Naive thymus-derived CD4-positive, alpha-beta T cell (primary cell): ENCODE measurements at regions not wholly inside any gene's neighbourhood (a gene's known extent, or its start where the extent isn't known, plus 50 kb on each side); places are given as distances from the start of the nearest gene placed in this dataset.

Experiments
- ATAC-seq: fragments of 150-1000 bp; cut with Tn5 transposase; 2 replicates; pipeline ENCODE4 v1.10.0; 2021; ENCODE audit warnings: mild to moderate bottlenecking, moderate library complexity
- CTCF ChIA-PET: fragments of 350-600 bp; sonication (Branson Sonifier 250); formaldehyde crosslinking; loops from one replicate; lab custom pipeline; 2021; ENCODE audit warnings: antibody characterized with exemption; lab: Charles Lee
- POLR2A ChIA-PET: fragments of 350-600 bp; sonication (Branson Sonifier 250); formaldehyde crosslinking; loops from one replicate; lab custom pipeline; 2021; ENCODE audit warnings: antibody characterized with exemption, inconsistent platforms; lab: Charles Lee
- DNase-seq, 9 donors: peaks; one replicate each; pipeline versions ENCODE4 v3.0.0 to v3.0.0-alpha.2; 2020 to 2022; ENCODE audit warnings: mixed read lengths in 1 of 9
- H3K27ac ChIP-seq: one replicate; pipeline ENCODE4 v1.7.0; 2013; ENCODE audit warnings: mild to moderate bottlenecking, low read depth, low read length, moderate library complexity
- H3K27me3 ChIP-seq, 2 donors: one replicate each; pipeline ENCODE4 v1.7.0; 2013; ENCODE audit warnings: low read length in 2 of 2, mild to moderate bottlenecking in 2 of 2, moderate library complexity in 2 of 2; ENCODE audit not compliant: control insufficient read depth in 2 of 2, insufficient read depth in 2 of 2
- H3K36me3 ChIP-seq, 3 experiments: 1 replicate in 2 of 3; 2 replicates in 1 of 3; pipeline ENCODE4 v1.7.0; 2013; ENCODE audit warnings: low read length in 3 of 3, mild to moderate bottlenecking in 3 of 3, moderate library complexity in 1 of 3; ENCODE audit not compliant: insufficient read depth in 3 of 3, control insufficient read depth in 2 of 3
- H3K4me1 ChIP-seq, 2 donors: one replicate each; pipeline ENCODE4 v1.7.0; 2013; ENCODE audit warnings: low read length in 2 of 2, mild to moderate bottlenecking in 2 of 2, moderate library complexity in 1 of 2; ENCODE audit not compliant: control insufficient read depth in 2 of 2, insufficient read depth in 2 of 2
- H3K4me3 ChIP-seq: 2 replicates; pipeline ENCODE4 v1.7.0; 2013; ENCODE audit warnings: mild to moderate bottlenecking, low read length
- H3K9me3 ChIP-seq, 3 experiments: 1 replicate in 2 of 3; 2 replicates in 1 of 3; pipeline ENCODE4 v1.7.0; 2013; ENCODE audit warnings: low read length in 3 of 3; ENCODE audit not compliant: control insufficient read depth in 2 of 3
- H3K27ac Mint-ChIP-seq, 9 donors: one replicate each; pipeline ENCODE4 v1.8.0; 2020 to 2022; ENCODE audit warnings: mixed read lengths in 9 of 9, mild to moderate bottlenecking in 8 of 9, moderate library complexity in 5 of 9, inconsistent platforms in 2 of 9
- H3K27me3 Mint-ChIP-seq, 5 donors: one replicate each; pipeline ENCODE4 v1.8.0; 2021 to 2022; ENCODE audit warnings: mixed read lengths in 5 of 5, mild to moderate bottlenecking in 1 of 5
- H3K36me3 Mint-ChIP-seq, 5 donors: one replicate each; pipeline ENCODE4 v1.8.0; 2020 to 2022; ENCODE audit warnings: mixed read lengths in 5 of 5, mild to moderate bottlenecking in 3 of 5, inconsistent platforms in 1 of 5
- H3K4me1 Mint-ChIP-seq, 7 donors: one replicate each; pipeline ENCODE4 v1.8.0; 2020 to 2022; ENCODE audit warnings: mixed read lengths in 7 of 7, mild to moderate bottlenecking in 3 of 7, inconsistent platforms in 1 of 7
- H3K4me3 Mint-ChIP-seq, 10 donors: one replicate each; pipeline ENCODE4 v1.8.0; 2020 to 2022; ENCODE audit warnings: mild to moderate bottlenecking in 10 of 10, mixed read lengths in 10 of 10, moderate library complexity in 6 of 10, inconsistent platforms in 2 of 10
- H3K9me3 Mint-ChIP-seq, 11 donors: one replicate each; pipeline ENCODE4 v1.8.0; 2020 to 2022; ENCODE audit warnings: mixed read lengths in 11 of 11, mild to moderate bottlenecking in 4 of 11, inconsistent platforms in 1 of 11, moderate library complexity in 1 of 11
- intact Hi-C, 2 donors: fragments of 100-400 bp; cut with micrococcal nuclease; formaldehyde crosslinking; loops; one replicate each; pipeline ENCODE4 v1.15.1; 2023

DNA sequence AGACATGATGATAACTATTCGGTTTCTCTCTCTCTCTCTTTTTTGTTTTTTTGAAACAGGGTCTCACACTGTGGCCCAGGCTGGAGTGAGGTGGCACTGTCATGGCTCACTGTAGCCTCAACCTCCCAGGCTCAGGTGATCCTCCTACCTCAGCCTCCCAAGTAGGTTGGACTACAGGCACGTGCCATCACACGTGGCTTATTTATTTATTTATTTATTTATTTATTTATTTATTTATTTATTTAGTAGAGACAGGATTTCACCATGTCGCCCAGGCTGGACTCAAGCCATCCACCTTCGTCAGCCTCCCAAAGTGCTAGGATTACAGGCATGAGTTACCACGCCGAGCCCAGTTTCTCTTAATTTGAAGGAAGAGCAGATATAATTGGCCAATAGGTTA is 427.9 kb upstream of the JAG1 start:
- POLR2A ChIA-PET, result no interaction called here
- Histone ChIP-seq H3K27me3 (no peaks in the 10 kb centered on the region), H3K27ac (no peak overlapping the region), H3K36me3 (no peaks in the 10 kb centered on the region), H3K9me3 (no peaks in the 10 kb centered on the region), H3K4me3 (no peak overlapping the region), H3K4me1 (no peaks in the 10 kb centered on the region)
- Mint-ChIP-seq H3K27me3 (no peaks in the 10 kb centered on the region), H3K27ac (no peak overlapping the region), H3K4me3 (no peak overlapping the region), H3K36me3 (peaks cover 0 to 3% (median 0%) of the 10 kb centered on the region in 5 donors), H3K4me1 (no peaks in the 10 kb centered on the region), H3K9me3 (peaks cover 1 to 16% (median 7%) of the 10 kb centered on the region in 11 donors)
- ATAC-seq (no peak), DNase-seq (no peak)
- intact Hi-C loops, result no loop called here
- CTCF ChIA-PET, result no interaction called here

DNA sequence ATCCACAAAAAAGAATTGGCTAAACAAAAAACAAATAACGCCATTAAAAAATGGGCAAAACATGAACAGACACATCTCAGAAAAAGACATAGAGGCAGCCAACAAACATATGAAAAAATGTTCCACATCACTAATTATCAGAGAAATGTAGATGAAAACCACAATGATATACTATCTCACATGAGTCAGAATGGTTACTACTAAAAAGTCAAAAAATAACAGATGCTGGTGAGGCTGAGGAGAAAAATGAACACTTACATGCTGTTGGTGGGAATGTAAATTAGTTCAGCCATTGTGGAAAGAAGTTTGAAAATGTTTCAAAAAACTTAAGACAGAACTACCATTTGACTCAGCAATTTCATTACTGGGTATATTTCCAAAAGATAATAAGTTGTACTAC is 430.1 kb upstream of the JAG1 start:
- Histone ChIP-seq H3K4me1 (no peaks in the 10 kb centered on the region), H3K27me3 (no peaks in the 10 kb centered on the region), H3K4me3 (no peak overlapping the region), H3K36me3 (no peaks in the 10 kb centered on the region), H3K9me3 (no peaks in the 10 kb centered on the region), H3K27ac (no peak overlapping the region)
- Mint-ChIP-seq H3K9me3 (peaks cover 1 to 16% (median 7%) of the 10 kb centered on the region in 11 donors), H3K36me3 (peaks cover 0 to 3% (median 0%) of the 10 kb centered on the region in 5 donors), H3K4me3 (no peak overlapping the region), H3K4me1 (no peaks in the 10 kb centered on the region), H3K27ac (no peak overlapping the region), H3K27me3 (no peaks in the 10 kb centered on the region)
- intact Hi-C loops, result no loop called here
- POLR2A ChIA-PET, result no interaction called here
- ATAC-seq, result no peak
- DNase-seq, result no peak
- CTCF ChIA-PET, result no interaction called here

DNA sequence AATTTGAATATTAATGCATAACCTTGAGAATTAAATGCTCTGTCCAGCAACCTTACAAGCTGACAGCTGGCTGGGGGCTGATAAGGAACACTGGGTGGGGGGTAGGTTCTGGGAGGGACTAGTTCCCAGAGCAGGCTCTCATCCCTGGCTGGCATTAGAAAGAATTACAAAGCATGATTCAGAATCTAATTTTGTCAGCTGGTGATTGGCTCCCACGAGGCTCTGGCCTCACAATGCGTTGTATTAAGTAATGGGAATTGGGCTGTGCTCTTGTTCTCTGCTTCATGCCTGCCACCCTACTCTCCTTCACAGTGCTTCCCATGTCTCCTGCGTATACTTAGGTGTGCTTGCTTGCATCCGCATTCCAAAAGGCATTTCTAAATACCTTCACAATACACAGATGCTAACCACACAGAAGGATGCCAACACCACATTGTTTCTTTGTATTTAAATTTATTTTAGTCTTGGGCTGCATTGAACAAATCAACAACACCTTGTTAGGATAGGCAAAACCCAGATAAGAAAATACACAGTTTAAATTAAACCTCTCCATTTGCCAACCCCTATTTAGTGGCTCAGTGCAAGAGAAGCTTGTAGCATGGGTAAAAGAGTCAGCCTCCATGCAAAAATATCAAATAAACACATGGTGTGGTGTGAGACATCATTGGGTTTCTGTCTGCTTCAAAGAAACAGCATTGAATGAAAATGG is 434.5 kb upstream of the JAG1 start:
- Histone ChIP-seq H3K9me3 (no peaks in the 10 kb centered on the region), H3K4me1 (no peaks in the 10 kb centered on the region), H3K27me3 (no peaks in the 10 kb centered on the region), H3K27ac (no peak overlapping the region), H3K36me3 (no peaks in the 10 kb centered on the region), H3K4me3 (no peak overlapping the region)
- no peaks in the 10 kb centered on the region for H3K27me3 Mint-ChIP-seq
- no peaks in the 10 kb centered on the region for H3K36me3 Mint-ChIP-seq
- no peaks in the 10 kb centered on the region for H3K4me1 Mint-ChIP-seq
- ChIA-PET POLR2A (no interaction called here), CTCF (no interaction called here)
- no peak for ATAC-seq
- no peak overlapping the region for H3K27ac Mint-ChIP-seq
- DNase-seq, result no peak
- H3K4me3 Mint-ChIP-seq, result no peak overlapping the region
- intact Hi-C loops, result no loop called here
- H3K9me3 Mint-ChIP-seq, result peaks cover 0 to 6% (median 1%) of the 10 kb centered on the region in 11 donors

DNA sequence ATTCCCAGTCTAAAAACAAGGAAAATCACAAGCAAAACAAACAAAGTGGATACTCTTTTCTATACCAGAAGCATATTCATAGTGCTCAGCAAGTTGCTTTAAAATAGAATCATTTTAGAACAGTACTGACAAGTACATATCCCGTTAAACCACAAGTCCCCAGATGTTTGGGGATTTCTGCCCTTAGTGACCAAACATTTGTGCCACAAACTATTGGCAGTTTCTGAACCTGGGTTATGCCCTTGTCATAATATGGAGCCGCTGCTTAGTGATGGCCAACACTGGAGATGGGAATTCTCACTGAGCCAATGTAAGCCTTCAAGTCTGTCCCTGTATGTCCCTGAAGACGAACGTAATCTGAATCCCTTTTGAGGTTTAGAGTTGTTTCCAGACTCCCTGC is 436.7 kb upstream of the JAG1 start:
- no peak for DNase-seq
- Mint-ChIP-seq H3K27me3 (no peaks in the 10 kb centered on the region), H3K36me3 (no peaks in the 10 kb centered on the region), H3K9me3 (peaks cover 0 to 8% (median 0%) of the 10 kb centered on the region in 11 donors), H3K27ac (no peak overlapping the region), H3K4me1 (no peaks in the 10 kb centered on the region), H3K4me3 (no peak overlapping the region)
- no peak overlapping the region for H3K27ac ChIP-seq
- no peaks in the 10 kb centered on the region for H3K9me3 ChIP-seq
- H3K4me1 ChIP-seq, result no peaks in the 10 kb centered on the region
- intact Hi-C loops, result no loop called here
- H3K27me3 ChIP-seq, result no peaks in the 10 kb centered on the region
- no peaks in the 10 kb centered on the region for H3K36me3 ChIP-seq
- POLR2A ChIA-PET, result no interaction called here
- CTCF ChIA-PET, result no interaction called here
- ATAC-seq, result no peak
- H3K4me3 ChIP-seq, result no peak overlapping the region

DNA sequence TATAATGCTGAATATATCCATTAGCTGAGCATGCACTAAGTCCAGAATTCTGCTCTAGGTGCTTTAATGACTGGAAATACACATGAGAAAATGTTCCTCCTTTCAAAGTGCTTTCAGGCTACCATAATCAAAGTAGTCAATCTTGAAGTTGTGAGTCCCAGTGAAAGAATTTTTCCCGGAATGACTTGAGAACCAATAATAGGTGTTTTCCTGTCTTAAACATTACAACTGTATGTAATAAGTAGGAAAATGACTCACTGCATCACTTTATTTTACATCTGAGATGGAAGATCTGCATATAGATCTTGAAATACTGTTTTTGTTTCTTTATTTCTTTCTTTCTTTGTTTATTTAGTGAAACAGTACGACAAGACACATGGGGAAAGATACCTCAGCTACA is 437.4 kb upstream of the JAG1 start:
- intact Hi-C loops, result no loop called here
- Histone ChIP-seq H3K36me3 (no peaks in the 10 kb centered on the region), H3K27me3 (no peaks in the 10 kb centered on the region), H3K4me1 (no peaks in the 10 kb centered on the region), H3K4me3 (no peak overlapping the region), H3K27ac (no peak overlapping the region), H3K9me3 (no peaks in the 10 kb centered on the region)
- Mint-ChIP-seq H3K27ac (no peak overlapping the region), H3K4me3 (no peak overlapping the region), H3K9me3 (peaks cover 0 to 7% (median 0%) of the 10 kb centered on the region in 11 donors), H3K4me1 (no peaks in the 10 kb centered on the region), H3K27me3 (no peaks in the 10 kb centered on the region), H3K36me3 (no peaks in the 10 kb centered on the region)
- DNase-seq, result no peak
- CTCF ChIA-PET, result no interaction called here
- ATAC-seq, result no peak
- POLR2A ChIA-PET, result no interaction called here

DNA sequence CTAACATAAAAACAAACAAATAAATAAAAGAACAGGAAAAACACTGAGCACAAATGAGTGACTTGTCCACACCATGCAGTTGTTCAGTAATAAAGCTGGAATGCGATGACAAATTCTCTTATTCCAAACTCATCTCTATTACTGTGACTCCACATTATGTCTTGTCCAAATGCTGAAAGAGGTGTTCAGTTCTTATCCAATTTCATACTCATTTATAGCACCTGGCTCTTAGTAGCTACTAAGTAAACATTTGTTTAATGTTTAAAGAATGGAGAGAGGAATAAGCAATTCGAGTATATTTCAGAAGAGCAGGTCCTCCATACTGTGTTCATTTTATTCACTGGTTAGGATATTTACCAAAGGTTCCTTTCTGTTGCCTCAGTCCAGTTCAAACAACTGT is 439.0 kb upstream of the JAG1 start:
- intact Hi-C loops, result no loop called here
- Histone ChIP-seq H3K36me3 (no peaks in the 10 kb centered on the region), H3K4me1 (no peaks in the 10 kb centered on the region), H3K27me3 (no peaks in the 10 kb centered on the region), H3K27ac (no peak overlapping the region), H3K4me3 (no peak overlapping the region), H3K9me3 (no peaks in the 10 kb centered on the region)
- ATAC-seq, result no peak
- Mint-ChIP-seq H3K36me3 (no peaks in the 10 kb centered on the region), H3K27ac (no peak overlapping the region), H3K4me1 (no peaks in the 10 kb centered on the region), H3K4me3 (no peak overlapping the region), H3K9me3 (peaks cover 0 to 7% (median 0%) of the 10 kb centered on the region in 11 donors), H3K27me3 (no peaks in the 10 kb centered on the region)
- DNase-seq, result no peak
- ChIA-PET CTCF (no interaction called here), POLR2A (no interaction called here)

DNA sequence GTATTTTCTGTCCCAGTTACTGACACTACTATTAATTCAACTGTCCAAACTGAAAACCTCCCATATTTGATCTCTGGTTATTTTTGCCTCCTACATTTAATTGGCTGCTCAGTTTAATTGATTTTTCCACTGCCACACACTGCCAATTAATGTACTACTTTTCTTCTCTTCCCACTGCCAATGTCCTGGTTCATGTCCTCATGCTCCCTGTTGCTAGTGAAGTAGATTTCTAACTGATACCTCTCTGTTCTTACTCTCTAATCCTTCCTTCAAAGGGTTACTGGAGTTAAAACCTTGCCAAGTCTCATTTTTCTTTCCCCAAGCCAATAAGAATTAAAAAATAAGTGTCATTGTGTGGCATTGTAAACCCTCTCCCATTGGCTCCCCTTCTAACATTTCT is 440.6 kb upstream of the JAG1 start:
- H3K4me1 ChIP-seq, result no peaks in the 10 kb centered on the region
- Mint-ChIP-seq H3K27me3 (no peaks in the 10 kb centered on the region), H3K4me3 (no peak overlapping the region), H3K9me3 (peaks cover 0 to 6% (median 0%) of the 10 kb centered on the region in 11 donors), H3K36me3 (no peaks in the 10 kb centered on the region), H3K4me1 (no peaks in the 10 kb centered on the region), H3K27ac (no peak overlapping the region)
- no peak for ATAC-seq
- POLR2A ChIA-PET, result no interaction called here
- H3K27me3 ChIP-seq, result no peaks in the 10 kb centered on the region
- CTCF ChIA-PET, result no interaction called here
- H3K27ac ChIP-seq, result no peak overlapping the region
- H3K4me3 ChIP-seq, result no peak overlapping the region
- DNase-seq, result no peak
- H3K9me3 ChIP-seq, result no peaks in the 10 kb centered on the region
- intact Hi-C loops, result no loop called here
- H3K36me3 ChIP-seq, result no peaks in the 10 kb centered on the region
